GM18909 (cell line): ENCODE measurements at regions not wholly inside any gene's neighbourhood (a gene's known extent, or its start where the extent isn't known, plus 50 kb on each side); places are given as distances from the start of the nearest gene placed in this dataset.

ENCODE experiments used
- ATAC-seq: cut with Tn5 transposase; IDR thresholded peaks from one replicate; pipeline ENCODE4 v1.9.1; 2021; ENCODE audit warnings: mild to moderate bottlenecking; ENCODE audit not compliant: unreplicated experiment, poor library complexity

DNA sequence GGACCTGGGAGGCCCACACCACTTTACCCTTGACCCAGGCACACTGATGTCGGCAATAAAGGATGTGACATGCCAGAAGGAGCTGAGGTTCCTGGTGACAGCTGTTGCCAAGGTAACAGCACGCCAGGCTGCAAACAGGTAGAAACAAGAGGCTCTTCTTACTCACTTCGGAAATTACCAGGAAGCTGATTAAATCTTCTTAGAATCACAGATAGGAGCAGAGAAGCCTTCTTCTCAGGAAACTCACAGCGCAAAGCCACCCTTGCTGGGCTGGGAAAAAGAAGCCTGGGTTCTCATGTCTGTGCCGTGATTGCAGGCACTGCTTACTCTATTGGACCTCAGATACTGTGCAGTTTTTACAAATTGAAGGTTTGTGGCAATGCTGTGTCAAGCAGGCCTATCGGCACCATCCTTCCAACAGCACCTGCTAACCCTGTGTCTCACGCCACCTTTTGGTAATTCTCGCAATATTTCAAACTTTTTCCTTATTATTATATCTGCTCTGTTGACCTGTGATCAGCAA is 61.0 kb upstream of the TAF1B start:
- ATAC-seq = no peak

DNA sequence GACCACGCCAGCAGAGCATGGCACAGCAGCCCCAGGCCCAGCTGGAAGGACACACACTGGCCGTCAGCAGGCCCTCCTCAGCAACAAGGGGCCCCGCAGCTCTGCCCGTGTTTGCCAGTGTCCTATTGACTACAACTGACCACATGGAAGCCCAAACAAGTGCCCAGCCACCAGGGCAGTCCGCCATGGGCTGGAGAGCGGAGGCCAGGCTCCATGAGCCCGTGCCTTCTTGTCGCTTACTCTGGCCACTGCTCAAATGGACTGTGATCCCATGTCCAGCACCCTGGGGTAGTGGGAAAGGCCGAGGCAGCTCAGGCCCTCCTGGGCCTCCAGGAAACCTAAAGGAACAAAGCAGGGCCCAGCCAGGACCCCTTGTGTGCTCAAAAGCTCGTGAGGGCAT is 53.9 kb upstream of the TAF1B start:
- ATAC-seq = no peak

DNA sequence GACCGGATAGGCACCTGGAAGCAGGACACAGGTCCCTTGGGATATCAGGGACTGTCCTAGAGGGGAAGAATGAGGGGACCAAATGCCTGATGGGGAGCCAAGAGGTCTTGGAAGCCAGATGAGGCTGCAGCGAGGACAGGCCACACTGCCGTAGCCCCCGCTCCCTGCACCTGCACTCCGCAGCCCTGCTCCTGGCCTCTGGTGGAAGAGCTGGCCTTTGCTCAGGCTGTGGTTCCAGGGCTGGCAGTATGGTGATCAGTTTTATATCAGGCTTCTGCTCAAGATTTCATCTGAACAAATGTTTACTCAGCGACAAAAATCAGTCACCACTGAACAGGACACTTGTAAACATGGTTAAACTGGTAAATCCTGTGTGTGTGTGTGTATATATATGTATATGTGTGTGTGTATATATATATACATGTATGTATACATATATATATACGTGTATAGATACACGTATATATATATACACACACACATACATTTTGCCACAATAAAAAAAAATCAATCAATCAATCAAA is 52.5 kb upstream of the TAF1B start:
- no peak for ATAC-seq

DNA sequence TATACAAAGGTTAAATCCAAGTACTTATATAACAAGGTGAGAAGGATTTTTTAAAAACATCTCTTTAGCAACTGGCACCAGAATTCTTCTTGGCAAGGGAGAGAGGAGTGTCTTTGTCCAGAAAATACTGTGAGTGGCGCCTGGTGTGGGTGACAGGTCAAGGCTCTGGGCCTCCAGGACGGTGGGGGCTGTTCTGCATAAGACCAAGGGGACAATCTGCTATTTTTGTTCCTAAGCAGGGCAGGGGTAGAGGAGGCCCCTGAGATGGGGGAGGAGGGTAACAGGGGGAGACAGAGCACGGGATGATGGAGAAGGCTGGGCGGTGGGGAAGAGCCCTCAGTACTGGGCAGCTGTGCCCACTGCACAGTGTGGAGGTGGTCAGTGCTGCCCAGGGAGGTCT is 51.6 kb upstream of the TAF1B start:
- no peak for ATAC-seq

DNA sequence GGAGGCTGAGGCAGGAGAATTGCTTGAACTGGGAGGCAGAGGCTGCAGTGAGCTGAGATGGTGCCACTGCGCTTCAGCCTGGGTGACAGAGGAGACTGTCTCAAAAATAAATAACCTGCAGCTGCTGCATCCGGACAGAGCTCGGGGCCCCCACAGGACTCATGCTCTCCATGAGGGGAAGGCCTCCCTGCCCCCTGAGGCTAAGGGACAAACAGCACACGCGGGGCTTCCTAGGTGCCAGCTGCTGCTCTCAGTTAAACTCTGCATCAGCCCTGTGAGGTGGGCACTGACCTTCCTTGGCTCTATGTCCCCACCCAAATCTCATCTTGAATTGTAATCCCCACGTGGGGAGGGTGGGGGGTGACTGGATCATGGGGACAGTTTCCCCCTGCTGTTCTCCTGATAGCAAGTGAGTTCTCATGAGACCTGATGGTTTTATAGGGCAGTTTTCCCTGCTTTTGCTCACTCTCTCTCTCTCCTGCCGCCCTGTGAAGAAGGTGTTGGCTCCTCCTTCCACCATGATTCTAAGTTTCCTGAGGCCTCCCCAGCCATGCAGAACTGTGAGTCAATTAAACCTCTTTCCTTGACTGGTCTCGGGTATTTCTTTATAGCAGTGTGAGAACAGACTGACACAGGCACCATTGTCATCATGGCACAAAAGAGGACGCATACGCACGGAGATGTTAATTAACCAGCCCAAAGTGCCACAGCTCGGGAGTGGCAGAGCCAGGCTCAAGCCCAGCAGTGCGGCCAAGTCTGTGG is 49.9 kb upstream of the TAF1B start:
- ATAC-seq = no peak
